ENCODE measurements at regions not wholly inside any gene's neighbourhood (a gene's known extent, or its start where the extent isn't known, plus 50 kb on each side); places are given as distances from the start of the nearest gene placed in this dataset.

- no peak overlapping the region for H3K4me3 ChIP-seq (ENCODE audit: control insufficient read depth, low read depth, low read length)
- peak; percentile 22 for DNase-seq (ENCODE audit: low read depth)
- peak; percentile 46 for TF ChIP-seq CTCF (conservative IDR thresholded peaks at IDR 0.05; ENCODE audit: control insufficient read depth, insufficient read depth, low read depth, low read length)
Measured at GRCh38 chrX:63128509-63128908, 222.6 kb downstream of the SPIN4 start.

- TF ChIP-seq CTCF (conservative IDR thresholded peaks at IDR 0.05; ENCODE audit: control insufficient read depth, insufficient read depth, low read depth, low read length): no peak
- H3K4me3 ChIP-seq (ENCODE audit: control insufficient read depth, low read depth, low read length): no peak overlapping the region
- DNase-seq (ENCODE audit: low read depth): no peak
Measured at GRCh38 chrX:63115196-63115595, 235.9 kb downstream of the SPIN4 start.

GRCh38 chrX:63101879-63102620, 249.1 kb downstream of the SPIN4 start:
- no peak for TF ChIP-seq CTCF (conservative IDR thresholded peaks at IDR 0.05; ENCODE audit: control insufficient read depth, insufficient read depth, low read depth, low read length)
- H3K4me3 ChIP-seq (ENCODE audit: control insufficient read depth, low read depth, low read length): no peak overlapping the region
- no peak for DNase-seq (ENCODE audit: low read depth)

GRCh38 chrX:63058204-63058603, 292.9 kb downstream of the SPIN4 start:
- no peak for TF ChIP-seq CTCF (conservative IDR thresholded peaks at IDR 0.05; ENCODE audit: control insufficient read depth, insufficient read depth, low read depth, low read length)
- no peak overlapping the region for H3K4me3 ChIP-seq (ENCODE audit: control insufficient read depth, low read depth, low read length)
- no peak for DNase-seq (ENCODE audit: low read depth)

GRCh38 chrX:63050225-63050624, 300.9 kb downstream of the SPIN4 start:
- DNase-seq (ENCODE audit: low read depth): no peak
- no peak overlapping the region for H3K4me3 ChIP-seq (ENCODE audit: control insufficient read depth, low read depth, low read length)
- TF ChIP-seq CTCF (conservative IDR thresholded peaks at IDR 0.05; ENCODE audit: control insufficient read depth, insufficient read depth, low read depth, low read length): no peak

GRCh38 chrX:63032811-63033210, 318.3 kb downstream of the SPIN4 start:
- H3K4me3 ChIP-seq (ENCODE audit: control insufficient read depth, low read depth, low read length): no peak overlapping the region
- TF ChIP-seq CTCF (conservative IDR thresholded peaks at IDR 0.05; ENCODE audit: control insufficient read depth, insufficient read depth, low read depth, low read length): no peak
- no peak for DNase-seq (ENCODE audit: low read depth)
